ENCODE measurements at regions not wholly inside any gene's neighbourhood (a gene's known extent, or its start where the extent isn't known, plus 50 kb on each side); places are given as distances from the start of the nearest gene placed in this dataset.

DNA sequence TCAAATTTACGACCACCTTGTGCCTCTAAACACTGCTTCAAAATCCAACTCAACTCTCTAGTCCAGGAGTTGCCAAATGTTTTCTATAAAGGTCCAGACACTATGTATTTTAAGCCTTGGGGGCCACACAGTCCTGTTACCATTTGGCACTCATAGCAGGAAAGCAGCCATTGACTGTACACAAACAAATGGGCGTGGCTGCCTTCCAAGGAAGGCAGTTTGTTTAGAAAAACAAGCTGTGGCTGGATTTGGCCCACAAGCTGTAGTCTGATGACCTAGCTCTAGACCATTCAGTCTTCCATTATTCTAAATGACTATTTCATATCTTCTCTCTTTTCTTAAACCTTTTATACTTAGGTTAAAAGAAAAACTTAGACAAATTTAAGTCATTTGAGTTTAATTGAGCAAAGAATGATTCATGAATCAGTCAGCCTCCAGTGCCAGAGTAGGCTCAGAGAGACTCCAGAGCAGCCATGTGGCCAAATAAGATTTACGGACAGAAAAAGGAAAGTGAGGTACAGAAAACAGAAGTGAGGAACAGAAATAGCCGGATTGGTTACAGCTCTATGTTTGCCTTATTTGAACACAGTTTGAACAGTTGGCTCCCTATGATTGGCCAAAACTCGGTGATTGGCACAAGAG, 825.8 kb upstream of the LCORL start:
- H3K9me2 ChIP-seq (replicated peaks; ENCODE audit: low read depth, low read length) = no peaks in the 10 kb centered on the region
- no peaks in the 10 kb centered on the region for H3K36me3 ChIP-seq (ENCODE audit: insufficient read depth, low read length)
- no peaks in the 10 kb centered on the region for H3K79me2 ChIP-seq (ENCODE audit: insufficient read depth, low read length)
- no peaks in the 10 kb centered on the region for H3K4me1 ChIP-seq (ENCODE audit: insufficient read depth, low read length, poor library complexity, severe bottlenecking)
- H3K27me3 ChIP-seq (ENCODE audit: insufficient read depth, low read length, poor library complexity, severe bottlenecking) = no peaks in the 10 kb centered on the region
- no peak for TF ChIP-seq EZH2phosphoT487 (IDR thresholded peaks at IDR 0.05; ENCODE audit: borderline replicate concordance)
- TF ChIP-seq, protein P1, sequence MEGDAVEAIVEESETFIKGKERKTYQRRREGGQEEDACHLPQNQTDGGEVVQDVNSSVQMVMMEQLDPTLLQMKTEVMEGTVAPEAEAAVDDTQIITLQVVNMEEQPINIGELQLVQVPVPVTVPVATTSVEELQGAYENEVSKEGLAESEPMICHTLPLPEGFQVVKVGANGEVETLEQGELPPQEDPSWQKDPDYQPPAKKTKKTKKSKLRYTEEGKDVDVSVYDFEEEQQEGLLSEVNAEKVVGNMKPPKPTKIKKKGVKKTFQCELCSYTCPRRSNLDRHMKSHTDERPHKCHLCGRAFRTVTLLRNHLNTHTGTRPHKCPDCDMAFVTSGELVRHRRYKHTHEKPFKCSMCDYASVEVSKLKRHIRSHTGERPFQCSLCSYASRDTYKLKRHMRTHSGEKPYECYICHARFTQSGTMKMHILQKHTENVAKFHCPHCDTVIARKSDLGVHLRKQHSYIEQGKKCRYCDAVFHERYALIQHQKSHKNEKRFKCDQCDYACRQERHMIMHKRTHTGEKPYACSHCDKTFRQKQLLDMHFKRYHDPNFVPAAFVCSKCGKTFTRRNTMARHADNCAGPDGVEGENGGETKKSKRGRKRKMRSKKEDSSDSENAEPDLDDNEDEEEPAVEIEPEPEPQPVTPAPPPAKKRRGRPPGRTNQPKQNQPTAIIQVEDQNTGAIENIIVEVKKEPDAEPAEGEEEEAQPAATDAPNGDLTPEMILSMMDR (conservative IDR thresholded peaks at IDR 0.05; ENCODE audit: low read length) = no peak
- no peaks in the 10 kb centered on the region; the same call in 1 of the 2 replicates for H3K9me3 ChIP-seq (ENCODE audit: insufficient read depth, low read depth, low read length)
- no peaks in the 10 kb centered on the region for H4K20me1 ChIP-seq (ENCODE audit: insufficient read depth, low read length, poor library complexity, severe bottlenecking)
- no peak overlapping the region for H3K4me2 ChIP-seq (ENCODE audit: low read depth, low read length, poor library complexity, severe bottlenecking)
- no peak overlapping the region for H3K9ac ChIP-seq (ENCODE audit: low read depth, low read length, poor library complexity, severe bottlenecking)
- no peak overlapping the region for H2AFZ ChIP-seq (ENCODE audit: low read length)
- no peak overlapping the region for H3K4me3 ChIP-seq (ENCODE audit: low read length, poor library complexity, severe bottlenecking)
- no peaks in the 10 kb centered on the region for H3F3A ChIP-seq (ENCODE audit: low read depth)

DNA sequence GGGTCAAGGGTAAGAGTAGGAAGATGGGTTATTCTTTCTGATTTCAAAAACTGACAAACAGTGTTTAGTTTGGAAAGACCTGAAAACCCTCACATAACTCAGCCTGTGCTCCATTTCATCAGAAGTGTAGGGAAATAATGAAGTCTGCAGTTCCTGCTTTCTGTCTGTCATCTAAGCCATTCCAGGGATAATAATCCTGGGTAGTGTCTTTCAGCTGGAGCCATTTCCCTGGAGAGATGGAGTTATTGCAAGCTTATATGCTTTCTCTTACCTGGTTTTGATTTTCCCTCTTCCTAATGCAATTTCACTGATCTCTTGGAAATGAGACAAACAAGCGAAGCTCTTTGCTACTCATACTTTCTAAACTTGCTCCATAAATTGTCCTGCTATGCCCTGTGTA, 824.8 kb upstream of the LCORL start:
- Histone ChIP-seq H3K27me3 (ENCODE audit: insufficient read depth, low read length, poor library complexity, severe bottlenecking) (no peaks in the 10 kb centered on the region), H3K4me1 (ENCODE audit: insufficient read depth, low read length, poor library complexity, severe bottlenecking) (no peaks in the 10 kb centered on the region), H3K9ac (ENCODE audit: low read depth, low read length, poor library complexity, severe bottlenecking) (no peak overlapping the region), H3K4me3 (ENCODE audit: low read length, poor library complexity, severe bottlenecking) (no peak overlapping the region), H3F3A (ENCODE audit: low read depth) (no peaks in the 10 kb centered on the region), H3K4me2 (ENCODE audit: low read depth, low read length, poor library complexity, severe bottlenecking) (no peak overlapping the region), H3K36me3 (ENCODE audit: insufficient read depth, low read length) (no peaks in the 10 kb centered on the region), H2AFZ (ENCODE audit: low read length) (no peak overlapping the region), H3K9me2 (replicated peaks; ENCODE audit: low read depth, low read length) (no peaks in the 10 kb centered on the region), H3K79me2 (ENCODE audit: insufficient read depth, low read length) (no peaks in the 10 kb centered on the region), H4K20me1 (ENCODE audit: insufficient read depth, low read length, poor library complexity, severe bottlenecking) (no peaks in the 10 kb centered on the region), H3K9me3 (ENCODE audit: insufficient read depth, low read depth, low read length) (no peaks in the 10 kb centered on the region; the same call in 1 of the 2 replicates)
- TF ChIP-seq, protein P1 (conservative IDR thresholded peaks at IDR 0.05; ENCODE audit: low read length) = no peak
- no peak for TF ChIP-seq EZH2phosphoT487 (IDR thresholded peaks at IDR 0.05; ENCODE audit: borderline replicate concordance)

DNA sequence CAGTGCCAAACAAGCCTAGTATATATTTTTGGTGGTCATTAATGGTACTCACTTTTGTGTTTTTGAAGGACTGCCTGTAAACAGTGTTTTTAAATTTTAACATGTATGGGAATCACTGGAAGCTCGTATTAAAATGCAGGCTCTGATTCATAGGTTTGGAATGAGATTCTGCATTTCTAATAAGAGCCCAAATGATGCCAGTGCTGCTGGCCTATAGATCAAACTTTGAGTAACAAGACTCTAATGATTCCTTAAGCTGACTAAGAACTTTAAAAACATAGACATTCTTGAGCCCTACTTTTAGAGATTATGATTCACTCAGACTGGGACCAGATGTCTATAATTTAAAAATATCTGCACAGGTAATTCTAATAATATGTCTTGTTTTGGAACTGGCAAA, 823.2 kb upstream of the LCORL start:
- H3K4me1 ChIP-seq (ENCODE audit: insufficient read depth, low read length, poor library complexity, severe bottlenecking) = no peaks in the 10 kb centered on the region
- no peak overlapping the region for H3K4me2 ChIP-seq (ENCODE audit: low read depth, low read length, poor library complexity, severe bottlenecking)
- no peaks in the 10 kb centered on the region; the same call in 1 of the 2 replicates for H3K9me3 ChIP-seq (ENCODE audit: insufficient read depth, low read depth, low read length)
- H3K36me3 ChIP-seq (ENCODE audit: insufficient read depth, low read length) = no peaks in the 10 kb centered on the region
- no peaks in the 10 kb centered on the region for H3K9me2 ChIP-seq (replicated peaks; ENCODE audit: low read depth, low read length)
- no peaks in the 10 kb centered on the region for H3K79me2 ChIP-seq (ENCODE audit: insufficient read depth, low read length)
- H3F3A ChIP-seq (ENCODE audit: low read depth) = no peaks in the 10 kb centered on the region
- H3K27me3 ChIP-seq (ENCODE audit: insufficient read depth, low read length, poor library complexity, severe bottlenecking) = no peaks in the 10 kb centered on the region
- no peak for TF ChIP-seq EZH2phosphoT487 (IDR thresholded peaks at IDR 0.05; ENCODE audit: borderline replicate concordance)
- TF ChIP-seq, protein P1 (conservative IDR thresholded peaks at IDR 0.05; ENCODE audit: low read length) = no peak
- no peak overlapping the region for H2AFZ ChIP-seq (ENCODE audit: low read length)
- H3K4me3 ChIP-seq (ENCODE audit: low read length, poor library complexity, severe bottlenecking) = no peak overlapping the region
- H3K9ac ChIP-seq (ENCODE audit: low read depth, low read length, poor library complexity, severe bottlenecking) = no peak overlapping the region
- H4K20me1 ChIP-seq (ENCODE audit: insufficient read depth, low read length, poor library complexity, severe bottlenecking) = no peaks in the 10 kb centered on the region

Data from Loucy (cell line).